ENCODE measurements at regions not wholly inside any gene's neighbourhood (a gene's known extent, or its start where the extent isn't known, plus 50 kb on each side); places are given as distances from the start of the nearest gene placed in this dataset.

GRCh38 chr10:29084681-29085307, 204.1 kb upstream of the LYZL1 start:
- no peak for DNase-seq (ENCODE audit: low read depth)
- no peak for TF ChIP-seq CTCF (IDR thresholded peaks at IDR 0.05; ENCODE audit: low read length, missing control alignments)
- H3K4me3 ChIP-seq (replicated peaks; ENCODE audit: low read depth, low read length): no peak overlapping the region

GRCh38 chr10:29089091-29089490, 199.8 kb upstream of the LYZL1 start:
- no peak for DNase-seq (ENCODE audit: low read depth)

DNA sequence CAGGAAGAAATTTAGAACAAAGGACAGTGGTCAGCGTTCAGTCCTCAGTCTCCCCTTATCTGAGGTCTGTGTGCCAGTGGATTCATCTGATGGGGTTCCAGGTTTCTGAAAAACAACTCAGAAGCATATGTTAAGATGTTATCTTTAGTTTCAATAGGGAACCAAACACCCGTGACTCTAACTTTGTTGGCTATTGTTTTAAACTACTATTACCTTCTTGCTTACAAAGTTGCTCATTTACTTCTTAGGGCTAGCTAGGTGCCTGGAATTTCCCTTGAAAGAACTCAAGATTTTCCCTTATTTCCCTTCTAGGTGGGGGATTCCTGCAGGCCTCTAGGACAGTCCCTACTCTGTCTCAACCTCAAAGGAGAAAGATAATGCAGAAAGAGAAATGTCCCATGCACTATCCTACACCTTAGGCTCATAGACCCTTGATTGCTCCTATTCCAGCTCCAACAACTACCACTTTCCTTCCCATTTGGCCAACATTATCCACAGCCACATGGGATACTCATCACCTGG, 192.5 kb upstream of the LYZL1 start:
- no peak for TF ChIP-seq CTCF (IDR thresholded peaks at IDR 0.05; ENCODE audit: low read length, missing control alignments)
- no peak overlapping the region for H3K4me3 ChIP-seq (replicated peaks; ENCODE audit: low read depth, low read length)
- DNase-seq (ENCODE audit: low read depth): no peak

More at GRCh38 chr10:29089091-29089490, 199.8 kb upstream of the LYZL1 start:
- no peak for TF ChIP-seq CTCF (IDR thresholded peaks at IDR 0.05; ENCODE audit: low read length, missing control alignments)
- H3K4me3 ChIP-seq (replicated peaks; ENCODE audit: low read depth, low read length): no peak overlapping the region

DNA sequence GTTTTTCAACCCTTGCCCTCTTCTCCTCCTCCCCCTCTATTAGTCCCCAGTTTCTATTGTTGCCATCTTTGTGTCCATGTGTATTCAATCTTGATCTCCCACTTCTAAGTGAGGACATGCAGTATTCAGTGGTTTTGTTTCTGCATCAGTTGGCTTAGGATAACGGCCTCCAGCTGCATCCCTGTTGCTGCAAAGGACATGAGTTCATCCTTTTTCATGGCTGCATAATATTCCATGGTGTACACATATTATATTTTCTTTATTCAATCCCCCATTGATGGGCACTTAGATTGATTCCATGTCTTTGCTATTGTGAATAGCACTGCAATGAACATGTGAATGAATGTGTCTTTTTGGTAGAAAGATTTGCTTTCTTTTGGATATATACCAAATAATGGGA, 190.4 kb upstream of the LYZL1 start:
- no peak for DNase-seq (ENCODE audit: low read depth)
- no peak overlapping the region for H3K4me3 ChIP-seq (replicated peaks; ENCODE audit: low read depth, low read length)
- TF ChIP-seq CTCF (IDR thresholded peaks at IDR 0.05; ENCODE audit: low read length, missing control alignments): no peak

GRCh38 chr10:29099001-29099400, 189.9 kb upstream of the LYZL1 start:
- DNase-seq (ENCODE audit: low read depth): no peak
- no peak overlapping the region for H3K4me3 ChIP-seq (replicated peaks; ENCODE audit: low read depth, low read length)
- no peak for TF ChIP-seq CTCF (IDR thresholded peaks at IDR 0.05; ENCODE audit: low read length, missing control alignments)

DNA sequence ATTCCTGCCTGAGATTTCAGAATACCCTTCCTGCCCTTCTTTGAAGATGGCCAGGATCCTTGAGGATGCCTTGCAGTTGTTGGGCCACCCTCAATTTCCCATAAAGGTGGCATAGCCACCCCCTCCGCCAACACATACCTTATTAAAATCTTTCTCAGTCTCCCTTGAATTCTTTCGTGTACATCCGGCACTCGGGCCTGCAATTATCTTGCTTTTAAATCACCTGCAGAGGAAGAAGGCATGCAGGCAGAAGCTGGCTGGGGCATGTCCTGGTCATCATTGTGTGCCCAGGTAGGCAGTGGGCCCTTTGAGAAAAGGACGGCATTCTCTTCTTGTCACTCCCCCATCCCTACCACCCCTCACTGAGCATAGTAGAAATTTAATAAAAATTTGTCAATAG, 189.5 kb upstream of the LYZL1 start:
- H3K4me3 ChIP-seq (replicated peaks; ENCODE audit: low read depth, low read length): no peak overlapping the region
- DNase-seq (ENCODE audit: low read depth): no peak
- no peak for TF ChIP-seq CTCF (IDR thresholded peaks at IDR 0.05; ENCODE audit: low read length, missing control alignments)

DNA sequence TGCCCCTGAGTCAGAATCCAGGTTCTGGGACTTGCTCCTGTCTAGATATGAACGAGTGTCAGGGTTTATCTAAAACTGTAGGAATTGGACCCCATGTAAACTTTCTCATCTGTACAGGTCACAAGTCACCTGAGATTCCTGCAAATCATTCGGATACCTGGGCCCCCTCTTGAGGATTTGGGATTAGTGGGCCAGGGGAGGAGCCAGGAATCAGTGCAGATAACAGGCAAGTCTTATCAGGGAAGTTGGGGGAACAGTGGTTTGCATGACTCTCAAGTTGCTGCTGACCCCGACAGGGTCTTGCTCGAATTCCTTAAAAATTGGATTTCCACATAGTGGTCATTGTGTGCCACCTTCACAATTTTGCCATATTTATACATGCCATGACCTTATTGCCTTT, 188.4 kb upstream of the LYZL1 start:
- DNase-seq (ENCODE audit: low read depth): no peak
- H3K4me3 ChIP-seq (replicated peaks; ENCODE audit: low read depth, low read length): no peak overlapping the region
- TF ChIP-seq CTCF (IDR thresholded peaks at IDR 0.05; ENCODE audit: low read length, missing control alignments): no peak

Measured in fibroblast of pulmonary artery (primary cell).